ENCODE measurements at regions not wholly inside any gene's neighbourhood (a gene's known extent, or its start where the extent isn't known, plus 50 kb on each side); places are given as distances from the start of the nearest gene placed in this dataset.

GRCh38 chr16:59514651-59515050 lies 780.5 kb upstream of the GOT2 start:
- Histone ChIP-seq H3K4me2 (ENCODE audit: unreplicated experiment) (no peak overlapping the region), H3K79me2 (ENCODE audit: insufficient read depth) (no peaks in the 10 kb centered on the region), H3K4me3 (no peak overlapping the region), H3K4me1 (ENCODE audit: insufficient read depth) (no peaks in the 10 kb centered on the region), H3K27me3 (replicated peaks; ENCODE audit: insufficient read depth) (no peaks in the 10 kb centered on the region), H3K9me3 (ENCODE audit: low read depth) (no peaks in the 10 kb centered on the region), H2AFZ (no peak overlapping the region), H3F3A (ENCODE audit: insufficient read depth) (no peaks in the 10 kb centered on the region), H3K36me3 (ENCODE audit: low read depth) (no peaks in the 10 kb centered on the region), H4K20me1 (ENCODE audit: insufficient read depth) (no peaks in the 10 kb centered on the region), H3K27ac (no peak overlapping the region), H3K9ac (no peak overlapping the region), H3K9me2 (ENCODE audit: insufficient read depth) (no peaks in the 10 kb centered on the region)
- TF ChIP-seq EZH2 (IDR thresholded peaks at IDR 0.05; ENCODE audit: insufficient read depth, poor library complexity, severe bottlenecking) (no peak), EZH2phosphoT487 (IDR thresholded peaks at IDR 0.05; ENCODE audit: insufficient read depth, low read depth) (no peak)
- 11 to 15% methylated on average over 3 to 4 of the region's 4 CpGs for WGBS, 2 experiments (ENCODE audit: low coverage in 1 of 2, low lambda C conversion rate in 2 of 2, missing lambda C conversion rate in 2 of 2)
- in situ Hi-C loops (cut with MboI): no loop called here
- DNase-seq: no peak

GRCh38 chr16:59510008-59510424 lies 775.9 kb upstream of the GOT2 start:
- H3K9me3 ChIP-seq (ENCODE audit: low read depth): no peaks in the 10 kb centered on the region
- H3K4me1 ChIP-seq (ENCODE audit: insufficient read depth): no peaks in the 10 kb centered on the region
- no peak overlapping the region for H2AFZ ChIP-seq
- H3K4me3 ChIP-seq: no peak overlapping the region
- H3K27ac ChIP-seq: no peak overlapping the region
- no peaks in the 10 kb centered on the region for H3K27me3 ChIP-seq (replicated peaks; ENCODE audit: insufficient read depth)
- no peaks in the 10 kb centered on the region for H4K20me1 ChIP-seq (ENCODE audit: insufficient read depth)
- H3F3A ChIP-seq (ENCODE audit: insufficient read depth): no peaks in the 10 kb centered on the region
- no peaks in the 10 kb centered on the region for H3K9me2 ChIP-seq (ENCODE audit: insufficient read depth)
- WGBS, 2 experiments (ENCODE audit: low coverage in 1 of 2, low lambda C conversion rate in 2 of 2, missing lambda C conversion rate in 2 of 2): 2 to 4% methylated on average over 3 of the region's 3 CpGs
- TF ChIP-seq EZH2 (IDR thresholded peaks at IDR 0.05; ENCODE audit: insufficient read depth, poor library complexity, severe bottlenecking) (no peak), EZH2phosphoT487 (IDR thresholded peaks at IDR 0.05; ENCODE audit: insufficient read depth, low read depth) (no peak)
- no peak overlapping the region for H3K9ac ChIP-seq
- in situ Hi-C loops (cut with MboI): no loop called here
- DNase-seq: peak; percentile 2
- H3K4me2 ChIP-seq (ENCODE audit: unreplicated experiment): no peak overlapping the region
- no peaks in the 10 kb centered on the region for H3K36me3 ChIP-seq (ENCODE audit: low read depth)
- no peaks in the 10 kb centered on the region for H3K79me2 ChIP-seq (ENCODE audit: insufficient read depth)

GRCh38 chr16:59500601-59501000 lies 766.5 kb upstream of the GOT2 start:
- Histone ChIP-seq H3K27me3 (replicated peaks; ENCODE audit: insufficient read depth) (no peaks in the 10 kb centered on the region), H4K20me1 (ENCODE audit: insufficient read depth) (no peaks in the 10 kb centered on the region), H2AFZ (no peak overlapping the region), H3K27ac (no peak overlapping the region), H3K36me3 (ENCODE audit: low read depth) (no peaks in the 10 kb centered on the region), H3K9me3 (ENCODE audit: low read depth) (no peaks in the 10 kb centered on the region), H3K9ac (no peak overlapping the region), H3K9me2 (ENCODE audit: insufficient read depth) (no peaks in the 10 kb centered on the region), H3K79me2 (ENCODE audit: insufficient read depth) (no peaks in the 10 kb centered on the region), H3F3A (ENCODE audit: insufficient read depth) (no peaks in the 10 kb centered on the region), H3K4me3 (no peak overlapping the region), H3K4me1 (ENCODE audit: insufficient read depth) (no peaks in the 10 kb centered on the region), H3K4me2 (ENCODE audit: unreplicated experiment) (no peak overlapping the region)
- in situ Hi-C loops (cut with MboI): no loop called here
- TF ChIP-seq EZH2 (IDR thresholded peaks at IDR 0.05; ENCODE audit: insufficient read depth, poor library complexity, severe bottlenecking): no peak
- TF ChIP-seq EZH2phosphoT487 (IDR thresholded peaks at IDR 0.05; ENCODE audit: insufficient read depth, low read depth): no peak
- DNase-seq: no peak
- 15 to 16% methylated on average over 3 of the region's 3 CpGs for WGBS, 2 experiments (ENCODE audit: low coverage in 1 of 2, low lambda C conversion rate in 2 of 2, missing lambda C conversion rate in 2 of 2)

- Histone ChIP-seq H3K79me2 (ENCODE audit: insufficient read depth) (no peaks in the 10 kb centered on the region), H2AFZ (no peak overlapping the region), H3K4me1 (ENCODE audit: insufficient read depth) (no peaks in the 10 kb centered on the region), H3K27ac (no peak overlapping the region), H3F3A (ENCODE audit: insufficient read depth) (no peaks in the 10 kb centered on the region), H3K4me2 (ENCODE audit: unreplicated experiment) (no peak overlapping the region), H3K27me3 (replicated peaks; ENCODE audit: insufficient read depth) (no peaks in the 10 kb centered on the region), H3K9me3 (ENCODE audit: low read depth) (no peaks in the 10 kb centered on the region), H4K20me1 (ENCODE audit: insufficient read depth) (no peaks in the 10 kb centered on the region), H3K9me2 (ENCODE audit: insufficient read depth) (no peaks in the 10 kb centered on the region), H3K4me3 (no peak overlapping the region), H3K9ac (no peak overlapping the region), H3K36me3 (ENCODE audit: low read depth) (no peaks in the 10 kb centered on the region)
- in situ Hi-C loops (cut with MboI): no loop called here
- DNase-seq: no peak
- TF ChIP-seq EZH2phosphoT487 (IDR thresholded peaks at IDR 0.05; ENCODE audit: insufficient read depth, low read depth): no peak
- no peak for TF ChIP-seq EZH2 (IDR thresholded peaks at IDR 0.05; ENCODE audit: insufficient read depth, poor library complexity, severe bottlenecking)
- 19 to 20% methylated on average over 2 of the region's 2 CpGs for WGBS, 2 experiments (ENCODE audit: low coverage in 1 of 2, low lambda C conversion rate in 2 of 2, missing lambda C conversion rate in 2 of 2)
Observed at GRCh38 chr16:59487067-59487466, 753.0 kb upstream of the GOT2 start.
